IMR-90 (cell line): ENCODE measurements at regions not wholly inside any gene's neighbourhood (a gene's known extent, or its start where the extent isn't known, plus 50 kb on each side); places are given as distances from the start of the nearest gene placed in this dataset.

Experiments used
- ATAC-seq: fragments of 200-7000 bp; cut with Tn5 transposase; 2 replicates; pipeline ENCODE4 v1.9.1; 2020; ENCODE audit warnings: low read depth, mild to moderate bottlenecking, moderate library complexity
- BruUV-seq: library from RNA; stranded (reverse); fragments of 400-500 nt; replicated peaks from 2 replicates; lab custom pipeline; 2021; lab: Mats Ljungman, UMichigan
- CTCF ChIA-PET: fragments of 300-600 bp; formaldehyde crosslinking; extraction: SDS; loops from one replicate; lab custom pipeline; 2021; ENCODE audit warnings: antibody characterized with exemption; lab: Yijun Ruan, JAX
- POLR2A ChIA-PET: fragments of 300-600 bp; sonication (Branson Sonifier 250); formaldehyde crosslinking; loops from one replicate; lab custom pipeline; 2022; ENCODE audit warnings: antibody characterized with exemption; ENCODE audit not compliant: unreplicated experiment; lab: Charles Lee
- DNase-seq: peaks from one replicate; pipeline ENCODE4 v3.0.0; 2013
- H2AFZ ChIP-seq: replicated peaks from 2 replicates; pipeline ENCODE3; 2013; ENCODE audit warnings: low read length, mild to moderate bottlenecking; ENCODE audit not compliant: poor library complexity
- H2AK5ac ChIP-seq: 2 replicates; pipeline ENCODE4 v1.6.1; 2013; ENCODE audit warnings: low read depth, low read length, inconsistent platforms
- H2AK9ac ChIP-seq: replicated peaks from 2 replicates; pipeline ENCODE3; 2013; ENCODE audit warnings: mild to moderate bottlenecking, low read depth, low read length, moderate library complexity; ENCODE audit not compliant: poor library complexity
- H2BK120ac ChIP-seq: 2 replicates; pipeline ENCODE4 v1.6.1; 2013; ENCODE audit warnings: low read depth, low read length, inconsistent platforms
- H2BK15ac ChIP-seq: 3 replicates; pipeline ENCODE4 v1.6.1; 2013; ENCODE audit warnings: low read depth, low read length, inconsistent platforms
- H2BK20ac ChIP-seq: 2 replicates; pipeline ENCODE4 v1.6.1; 2013; ENCODE audit warnings: low read depth, mild to moderate bottlenecking, inconsistent platforms, low read length, moderate library complexity
- H2BK5ac ChIP-seq: 2 replicates; pipeline ENCODE4 v1.6.1; 2013; ENCODE audit warnings: mild to moderate bottlenecking, low read depth, low read length, inconsistent platforms; ENCODE audit not compliant: poor library complexity, severe bottlenecking
- H3K14ac ChIP-seq: replicated peaks from 2 replicates; pipeline ENCODE4 v1.6.1; 2013; ENCODE audit warnings: low read depth, low read length, inconsistent platforms
- H3K18ac ChIP-seq: 2 replicates; pipeline ENCODE4 v1.6.1; 2013; ENCODE audit warnings: low read depth, low read length, control low read depth
- H3K23ac ChIP-seq: 2 replicates; pipeline ENCODE4 v1.6.1; 2013; ENCODE audit warnings: low read depth, low read length, inconsistent platforms
- H3K27ac ChIP-seq: 2 replicates; pipeline ENCODE4 v1.5.1; 2013; ENCODE audit warnings: mild to moderate bottlenecking, control low read depth, low read length; ENCODE audit not compliant: insufficient read depth
- H3K27me3 ChIP-seq: 2 replicates; pipeline ENCODE4 v1.6.1; 2013; ENCODE audit warnings: low read length; ENCODE audit not compliant: control insufficient read depth, insufficient read depth
- H3K36me3 ChIP-seq: 2 replicates; pipeline ENCODE4 v1.6.1; 2013; ENCODE audit warnings: low read length, mixed read lengths; ENCODE audit not compliant: control insufficient read depth, insufficient read depth
- H3K4ac ChIP-seq: 2 replicates; pipeline ENCODE4 v1.6.1; 2013; ENCODE audit warnings: low read depth, low read length, inconsistent platforms
- H3K4me1 ChIP-seq: 2 replicates; pipeline ENCODE4 v1.6.1; 2013; ENCODE audit warnings: low read length, mixed read lengths; ENCODE audit not compliant: control insufficient read depth, insufficient read depth
- H3K4me2 ChIP-seq: 2 replicates; pipeline ENCODE4 v1.6.1; 2013; ENCODE audit warnings: low read depth, mild to moderate bottlenecking, control low read depth, low read length, moderate library complexity
- H3K4me3 ChIP-seq: 2 replicates; pipeline ENCODE4 v1.5.1; 2013; ENCODE audit warnings: low read depth, mild to moderate bottlenecking, control low read depth, low read length, moderate library complexity; ENCODE audit not compliant: insufficient read depth
- H3K56ac ChIP-seq: 2 replicates; pipeline ENCODE4 v1.6.1; 2013; ENCODE audit warnings: low read length, inconsistent platforms; ENCODE audit not compliant: insufficient read depth; ENCODE audit errors: extremely low read depth
- H3K79me1 ChIP-seq, 2 experiments: 2 replicates each; pipeline ENCODE4 v1.6.1; 2013; ENCODE audit warnings: low read length in 2 of 2, inconsistent platforms in 1 of 2, low read depth in 1 of 2
- H3K9ac ChIP-seq: 2 replicates; pipeline ENCODE4 v1.6.1; 2013; ENCODE audit warnings: low read depth, low read length, control low read depth
- H3K9me1 ChIP-seq: 2 replicates; pipeline ENCODE4 v1.6.1; 2013; ENCODE audit warnings: low read length, inconsistent platforms; ENCODE audit not compliant: insufficient read depth
- H3K9me3 ChIP-seq: 2 replicates; pipeline ENCODE4 v1.6.1; 2013; ENCODE audit warnings: low read length; ENCODE audit not compliant: control insufficient read depth, insufficient read depth
- H4K20me1 ChIP-seq: 2 replicates; pipeline ENCODE4 v1.6.1; 2013; ENCODE audit warnings: low read length, inconsistent platforms; ENCODE audit not compliant: insufficient read depth
- H4K5ac ChIP-seq: 2 replicates; pipeline ENCODE4 v1.6.1; 2013; ENCODE audit warnings: mild to moderate bottlenecking, low read depth, low read length, control low read depth
- H4K8ac ChIP-seq, 2 experiments: 2 replicates each; pipeline ENCODE4 v1.6.1; 2013; ENCODE audit warnings: low read depth in 2 of 2, low read length in 2 of 2, control low read depth in 1 of 2, inconsistent platforms in 1 of 2
- H4K91ac ChIP-seq: 2 replicates; pipeline ENCODE4 v1.6.1; 2013; ENCODE audit warnings: low read depth, low read length, inconsistent platforms; ENCODE audit not compliant: insufficient read depth
- CEBPB ChIP-seq: IDR thresholded peaks from 2 replicates; pipeline ENCODE4 v1.6.1; 2012; ENCODE audit warnings: low read depth, low read length, improper control_type of control experiment
- MAFK ChIP-seq: IDR thresholded peaks from 2 replicates; pipeline ENCODE4 v1.6.1; 2012; ENCODE audit warnings: low read depth, low read length, improper control_type of control experiment
- NFE2L2 ChIP-seq: fragments of 150-350 bp; IDR thresholded peaks from 2 replicates; pipeline ENCODE4 v1.6.1; 2016; ENCODE audit warnings: low read depth, mild to moderate bottlenecking, low read length
- RAD21 ChIP-seq: IDR thresholded peaks from 2 replicates; pipeline ENCODE4 v1.6.1; 2012; ENCODE audit warnings: low read length, improper control_type of control experiment
- USF2 ChIP-seq: fragments of 150-350 bp; IDR thresholded peaks from 2 replicates; pipeline ENCODE4 v1.6.1; 2017; ENCODE audit warnings: mild to moderate bottlenecking, antibody characterized with exemption, low read length, low read depth
- WGBS, 2 experiments: methylation state at CpG; one replicate each; pipeline versions ENCODE4 v1.1.5 to v1.1.7; 2013; ENCODE audit warnings: missing lambda C conversion rate in 2 of 2; ENCODE audit not compliant: insufficient read length in 1 of 2; ENCODE audit errors: extremely low coverage in 2 of 2; 5-methylcytosine and 5-hydroxymethylcytosine counted together
- dilution Hi-C: fragments of 300-500 bp; cut with HindIII; formaldehyde crosslinking; loops from one replicate; pipeline ENCODE4 v1.14.3; 2018; ENCODE audit warnings: low sequenced_read_pairs; ENCODE audit not compliant: unreplicated experiment
- in situ Hi-C: fragments of 300-500 bp; cut with MboI; formaldehyde crosslinking; loops from 3 replicates; pipeline ENCODE4 v1.14.3; 2019; ENCODE audit warnings: low sequenced_read_pairs, inconsistent platforms, mixed read lengths
- intact Hi-C: fragments of 100-400 bp; cut with micrococcal nuclease; formaldehyde crosslinking; loops from 2 replicates; pipeline ENCODE4 v1.10.0; 2022

DNA sequence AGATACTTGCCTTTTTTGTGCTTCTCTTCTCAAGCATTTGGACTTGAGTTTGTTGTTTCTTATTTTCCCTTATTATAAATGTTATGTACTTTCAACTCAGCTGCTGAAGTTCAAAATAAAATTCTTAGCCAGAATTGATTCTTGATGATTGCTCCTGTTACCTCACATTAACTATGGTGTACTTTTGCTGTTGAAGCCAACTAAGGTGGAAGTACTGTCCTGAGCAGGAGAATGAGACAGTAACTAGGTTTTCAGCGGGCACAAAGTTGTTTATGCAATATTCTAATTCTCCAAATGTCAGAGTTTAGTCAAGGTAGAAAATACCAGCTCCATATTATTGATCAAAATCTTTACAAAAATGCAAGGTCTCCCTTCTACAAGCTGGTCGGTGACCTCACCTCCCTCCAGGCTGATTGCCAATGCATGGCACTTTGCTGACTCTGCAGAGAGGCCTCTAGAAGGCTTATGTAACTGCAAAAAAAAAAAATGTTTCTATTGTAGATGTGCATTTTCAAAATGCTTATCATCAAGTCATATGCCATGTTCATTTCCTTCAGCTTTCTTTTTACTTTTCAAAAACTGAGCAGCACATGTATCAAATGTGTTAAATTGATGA, 1783.5 kb upstream of the WWC1 start:
- intact Hi-C loops (no loop called here), in situ Hi-C loops (no loop called here), dilution Hi-C loops (no loop called here)
- Histone ChIP-seq H4K20me1 (no peaks in the 10 kb centered on the region), H3K36me3 (no peaks in the 10 kb centered on the region), H3K27ac (no peak overlapping the region), H4K8ac (no peak overlapping the region), H3K27me3 (no peaks in the 10 kb centered on the region), H3K4me3 (no peak overlapping the region), H3K23ac (no peak overlapping the region), H2BK5ac (no peak overlapping the region), H3K18ac (no peak overlapping the region), H3K14ac (no peak overlapping the region), H3K9me3 (peaks cover 2% of the 10 kb centered on the region), H2BK15ac (no peak overlapping the region), H3K9ac (no peak overlapping the region), H2AK5ac (no peak overlapping the region), H2BK120ac (no peak overlapping the region), H4K5ac (no peak overlapping the region), H2BK20ac (no peak overlapping the region), H4K91ac (no peak overlapping the region), H3K9me1 (no peaks in the 10 kb centered on the region), H3K4ac (no peak overlapping the region), H2AFZ (no peak overlapping the region), H3K4me1 (no peaks in the 10 kb centered on the region), H3K56ac (no peak overlapping the region), H3K4me2 (no peak overlapping the region), H3K79me1 (no peaks in the 10 kb centered on the region), H2AK9ac (no peak overlapping the region)
- no peak for DNase-seq
- no CpG with 5 or more reads among the region's 2 CpGs for WGBS, 2 experiments
- ChIA-PET CTCF (interaction anchor here (0.6 kb wide), 1 partner anchor 471 kb away, joined by 3 read pairs; the partner anchor contains the start of gene TENM2), POLR2A (no interaction called here)
- ATAC-seq = no peak
- TF ChIP-seq CEBPB (no peak), MAFK (no peak), NFE2L2 (no peak), RAD21 (no peak), USF2 (no peak)
- no TSS peak for BruUV-seq
